ENCODE measurements at regions not wholly inside any gene's neighbourhood (a gene's known extent, or its start where the extent isn't known, plus 50 kb on each side); places are given as distances from the start of the nearest gene placed in this dataset.

DNA sequence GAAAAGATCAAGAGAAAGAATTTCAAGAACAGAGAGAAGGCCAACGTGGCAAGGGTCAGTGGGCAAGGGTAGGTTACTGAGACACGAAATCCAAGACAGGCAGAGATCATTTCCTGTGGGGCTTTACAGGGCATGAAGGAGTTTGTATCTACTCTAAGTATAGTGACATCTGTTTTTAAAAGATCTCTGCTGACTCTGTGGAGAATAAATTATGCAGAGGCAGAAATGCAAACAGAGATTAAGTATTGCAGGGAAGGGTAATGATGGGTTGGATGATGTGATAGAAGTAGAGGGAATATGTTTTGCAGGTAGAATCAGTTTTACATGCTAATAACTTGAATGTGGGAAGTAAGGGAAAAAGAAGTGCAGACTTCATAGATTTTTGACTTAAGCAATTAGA, 243.5 kb downstream of the FRK start:
- no peak for DNase-seq (ENCODE audit: low spot score)
- H3K4me1 ChIP-seq (ENCODE audit: insufficient read depth, low read length, poor library complexity, severe bottlenecking) = no peaks in the 10 kb centered on the region
- POLR2A ChIA-PET (ENCODE audit: low non-redundant PET) = no interaction called here
- no peak for TF ChIP-seq EZH2 (IDR thresholded peaks at IDR 0.05; ENCODE audit: borderline replicate concordance, low read depth, low read length, poor library complexity, severe bottlenecking)
- H3K9me3 ChIP-seq (ENCODE audit: low read depth, low read length, poor library complexity, severe bottlenecking) = no peaks in the 10 kb centered on the region
- intact Hi-C loops (cut with micrococcal nuclease; ENCODE audit: unreplicated experiment) = no loop called here
- no peak overlapping the region for H3K4me3 ChIP-seq (ENCODE audit: low read depth, low read length, poor library complexity, severe bottlenecking)
- BruUV-seq (replicated peaks) = no TSS peak
- H3K27me3 ChIP-seq (replicated peaks; ENCODE audit: insufficient read depth, low read depth, low read length, poor library complexity) = no peaks in the 10 kb centered on the region
- CTCF ChIA-PET = no interaction called here
- H3K36me3 ChIP-seq (ENCODE audit: insufficient read depth, low read length, poor library complexity, severe bottlenecking) = no peaks in the 10 kb centered on the region
- no peak overlapping the region for H3K27ac ChIP-seq (ENCODE audit: low read depth, low read length, poor library complexity, severe bottlenecking)

DNA sequence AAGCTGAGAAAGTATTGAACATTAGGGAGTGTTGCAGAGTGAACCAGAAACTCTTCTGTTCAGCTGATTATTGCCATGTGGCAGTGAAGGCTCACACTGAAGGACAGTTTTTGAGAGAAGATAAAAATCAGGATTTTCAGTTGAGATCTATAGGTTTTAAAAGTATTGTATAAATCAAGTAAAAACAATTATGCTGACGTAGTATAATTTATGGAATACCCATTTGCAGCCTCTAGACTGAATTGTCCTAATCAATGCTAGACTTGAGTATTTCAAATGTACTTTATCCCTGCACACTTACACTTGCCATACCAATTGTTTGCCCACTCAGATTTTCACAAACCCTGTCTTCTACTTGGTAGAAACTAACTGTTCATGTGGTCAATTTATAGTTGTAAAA, 245.8 kb downstream of the FRK start:
- CTCF ChIA-PET = no interaction called here
- Histone ChIP-seq H3K27ac (ENCODE audit: low read depth, low read length, poor library complexity, severe bottlenecking) (no peak overlapping the region), H3K36me3 (ENCODE audit: insufficient read depth, low read length, poor library complexity, severe bottlenecking) (no peaks in the 10 kb centered on the region), H3K4me1 (ENCODE audit: insufficient read depth, low read length, poor library complexity, severe bottlenecking) (no peaks in the 10 kb centered on the region), H3K27me3 (replicated peaks; ENCODE audit: insufficient read depth, low read depth, low read length, poor library complexity) (no peaks in the 10 kb centered on the region), H3K4me3 (ENCODE audit: low read depth, low read length, poor library complexity, severe bottlenecking) (no peak overlapping the region), H3K9me3 (ENCODE audit: low read depth, low read length, poor library complexity, severe bottlenecking) (no peaks in the 10 kb centered on the region)
- intact Hi-C loops (cut with micrococcal nuclease; ENCODE audit: unreplicated experiment) = no loop called here
- TF ChIP-seq EZH2 (IDR thresholded peaks at IDR 0.05; ENCODE audit: borderline replicate concordance, low read depth, low read length, poor library complexity, severe bottlenecking) = no peak
- TF ChIP-seq CTCF (conservative IDR thresholded peaks at IDR 0.05; ENCODE audit: low read depth, low read length) = no peak
- no TSS peak for BruUV-seq (replicated peaks)
- DNase-seq (ENCODE audit: low spot score) = no peak
- POLR2A ChIA-PET (ENCODE audit: low non-redundant PET) = no interaction called here

DNA sequence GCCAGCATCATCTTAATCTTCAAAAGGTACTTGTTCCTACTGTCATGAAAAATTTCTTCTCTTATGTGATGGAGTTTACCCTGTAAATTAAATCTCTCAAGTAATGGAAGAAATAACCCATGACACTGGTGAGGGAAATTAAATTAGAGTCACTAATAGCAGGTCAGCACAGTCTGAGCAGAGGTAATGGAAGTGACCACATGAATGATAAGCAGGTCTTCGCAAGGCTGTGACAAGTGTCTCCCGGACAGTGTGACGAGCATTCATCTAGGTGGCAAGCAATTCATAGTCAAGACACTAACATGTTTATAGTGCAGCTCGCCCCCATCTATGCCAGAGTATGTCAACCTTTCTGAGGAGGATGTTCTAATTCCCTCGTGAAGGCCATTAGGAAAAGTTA, 249.2 kb downstream of the FRK start:
- ChIA-PET POLR2A (ENCODE audit: low non-redundant PET) (no interaction called here), CTCF (no interaction called here)
- Histone ChIP-seq H3K27ac (ENCODE audit: low read depth, low read length, poor library complexity, severe bottlenecking) (no peak overlapping the region), H3K4me1 (ENCODE audit: insufficient read depth, low read length, poor library complexity, severe bottlenecking) (no peaks in the 10 kb centered on the region), H3K9me3 (ENCODE audit: low read depth, low read length, poor library complexity, severe bottlenecking) (no peaks in the 10 kb centered on the region), H3K36me3 (ENCODE audit: insufficient read depth, low read length, poor library complexity, severe bottlenecking) (no peaks in the 10 kb centered on the region), H3K4me3 (ENCODE audit: low read depth, low read length, poor library complexity, severe bottlenecking) (no peak overlapping the region), H3K27me3 (replicated peaks; ENCODE audit: insufficient read depth, low read depth, low read length, poor library complexity) (peaks cover 2% of the 10 kb centered on the region)
- no peak for DNase-seq (ENCODE audit: low spot score)
- BruUV-seq (replicated peaks) = no TSS peak
- intact Hi-C loops (cut with micrococcal nuclease; ENCODE audit: unreplicated experiment) = no loop called here
- TF ChIP-seq EZH2 (IDR thresholded peaks at IDR 0.05; ENCODE audit: borderline replicate concordance, low read depth, low read length, poor library complexity, severe bottlenecking) = no peak
- no peak for TF ChIP-seq CTCF (conservative IDR thresholded peaks at IDR 0.05; ENCODE audit: low read depth, low read length)

DNA sequence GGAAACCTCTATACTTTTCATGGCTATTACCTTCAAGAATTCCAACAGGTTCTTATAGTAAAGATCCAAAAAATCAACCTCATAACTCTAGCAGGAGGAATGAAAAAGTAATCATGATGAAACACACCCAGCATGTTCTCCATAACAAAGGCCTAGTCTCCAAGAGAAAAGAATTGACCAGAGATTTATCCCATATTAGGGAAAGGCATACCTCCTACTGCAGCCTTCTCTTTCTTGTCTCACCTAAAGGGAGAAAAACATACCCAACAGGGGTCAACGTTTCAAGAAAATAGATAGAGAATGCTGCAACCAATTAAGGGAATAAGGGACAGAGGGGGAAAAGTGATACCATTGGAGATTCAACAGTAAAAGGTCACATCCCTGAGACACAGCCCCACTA, 262.5 kb downstream of the FRK start:
- Histone ChIP-seq H3K9me3 (ENCODE audit: low read depth, low read length, poor library complexity, severe bottlenecking) (no peaks in the 10 kb centered on the region), H3K4me1 (ENCODE audit: insufficient read depth, low read length, poor library complexity, severe bottlenecking) (no peaks in the 10 kb centered on the region), H3K36me3 (ENCODE audit: insufficient read depth, low read length, poor library complexity, severe bottlenecking) (no peaks in the 10 kb centered on the region), H3K4me3 (ENCODE audit: low read depth, low read length, poor library complexity, severe bottlenecking) (no peak overlapping the region), H3K27me3 (replicated peaks; ENCODE audit: insufficient read depth, low read depth, low read length, poor library complexity) (peaks cover 3% of the 10 kb centered on the region), H3K27ac (ENCODE audit: low read depth, low read length, poor library complexity, severe bottlenecking) (no peak overlapping the region)
- CTCF ChIA-PET = no interaction called here
- TF ChIP-seq EZH2 (IDR thresholded peaks at IDR 0.05; ENCODE audit: borderline replicate concordance, low read depth, low read length, poor library complexity, severe bottlenecking) = no peak
- TF ChIP-seq CTCF (conservative IDR thresholded peaks at IDR 0.05; ENCODE audit: low read depth, low read length) = no peak
- no TSS peak for BruUV-seq (replicated peaks)
- no peak for DNase-seq (ENCODE audit: low spot score)
- POLR2A ChIA-PET (ENCODE audit: low non-redundant PET) = no interaction called here
- intact Hi-C loops (cut with micrococcal nuclease; ENCODE audit: unreplicated experiment) = no loop called here

Data from A673 (cell line).